ENCODE measurements at regions not wholly inside any gene's neighbourhood (a gene's known extent, or its start where the extent isn't known, plus 50 kb on each side); places are given as distances from the start of the nearest gene placed in this dataset.
"Not testable (repeated sequence)": the region's sequence is repeated elsewhere in the genome, so short reads cannot be mapped to it uniquely, and the experiment has no call there.

DNA sequence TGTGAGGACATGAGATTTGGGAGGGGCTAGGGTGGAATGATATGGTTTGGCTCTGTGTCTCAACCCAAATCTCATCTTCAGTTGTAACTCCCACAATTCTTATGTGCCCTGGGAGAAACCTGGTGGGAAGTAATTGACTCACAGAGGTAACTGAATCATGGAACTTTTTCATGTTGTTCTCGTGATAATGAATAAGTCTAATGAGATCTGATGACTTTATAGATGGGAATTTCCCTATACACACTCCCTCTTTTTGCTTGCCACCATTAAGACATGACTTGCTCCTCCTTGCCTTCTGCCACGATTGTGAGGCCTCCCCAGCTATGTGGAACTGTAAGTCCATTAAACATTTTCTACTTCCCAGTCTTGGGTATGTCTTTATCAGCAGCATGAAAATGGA, 253.2 kb upstream of the GK2 start:
- no peak overlapping the region for H3K4me3 ChIP-seq (ENCODE audit: low read depth, poor library complexity, severe bottlenecking)
- no peak for DNase-seq (ENCODE audit: low spot score in 2 of 2)
- intact Hi-C loops (cut with DNase I; ENCODE audit: low total_unique reads), result no loop called here
- TF ChIP-seq, protein P1, sequence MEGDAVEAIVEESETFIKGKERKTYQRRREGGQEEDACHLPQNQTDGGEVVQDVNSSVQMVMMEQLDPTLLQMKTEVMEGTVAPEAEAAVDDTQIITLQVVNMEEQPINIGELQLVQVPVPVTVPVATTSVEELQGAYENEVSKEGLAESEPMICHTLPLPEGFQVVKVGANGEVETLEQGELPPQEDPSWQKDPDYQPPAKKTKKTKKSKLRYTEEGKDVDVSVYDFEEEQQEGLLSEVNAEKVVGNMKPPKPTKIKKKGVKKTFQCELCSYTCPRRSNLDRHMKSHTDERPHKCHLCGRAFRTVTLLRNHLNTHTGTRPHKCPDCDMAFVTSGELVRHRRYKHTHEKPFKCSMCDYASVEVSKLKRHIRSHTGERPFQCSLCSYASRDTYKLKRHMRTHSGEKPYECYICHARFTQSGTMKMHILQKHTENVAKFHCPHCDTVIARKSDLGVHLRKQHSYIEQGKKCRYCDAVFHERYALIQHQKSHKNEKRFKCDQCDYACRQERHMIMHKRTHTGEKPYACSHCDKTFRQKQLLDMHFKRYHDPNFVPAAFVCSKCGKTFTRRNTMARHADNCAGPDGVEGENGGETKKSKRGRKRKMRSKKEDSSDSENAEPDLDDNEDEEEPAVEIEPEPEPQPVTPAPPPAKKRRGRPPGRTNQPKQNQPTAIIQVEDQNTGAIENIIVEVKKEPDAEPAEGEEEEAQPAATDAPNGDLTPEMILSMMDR (IDR thresholded peaks at IDR 0.05), result no peak
- no peak for TF ChIP-seq POLR2A (IDR thresholded peaks at IDR 0.05)
- 63 to 65% methylated on average over 2 of the region's 2 CpGs for WGBS, 2 donors

GRCh38 chr4:79659308-79659870, 251.4 kb upstream of the GK2 start:
- H3K4me3 ChIP-seq (ENCODE audit: low read depth, poor library complexity, severe bottlenecking); intact Hi-C loops (cut with DNase I; ENCODE audit: low total_unique reads); DNase-seq (ENCODE audit: low spot score in 2 of 2): not testable (repeated sequence)
- WGBS, 2 donors, result 74 to 76% methylated on average over 5 of the region's 5 CpGs

DNA sequence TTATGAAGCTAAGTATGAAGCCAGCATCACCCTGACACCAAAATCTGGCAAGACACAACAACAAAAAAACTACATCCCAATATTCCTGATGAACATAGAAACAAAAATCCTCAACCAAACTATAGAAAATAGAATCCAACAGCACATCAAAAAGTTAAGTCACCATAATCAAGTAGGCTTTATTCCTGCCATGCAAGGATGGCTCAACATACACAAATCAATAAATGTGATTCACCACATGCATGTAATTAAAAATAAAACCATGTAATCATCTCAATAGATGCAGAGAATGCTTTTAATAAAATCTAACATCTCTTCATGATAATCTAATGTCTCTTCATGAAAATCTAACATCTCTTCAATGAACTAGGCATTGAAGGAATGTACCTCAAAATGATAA, 249.4 kb upstream of the GK2 start:
- DNase-seq (ENCODE audit: low spot score in 2 of 2), result no peak
- intact Hi-C loops (cut with DNase I; ENCODE audit: low total_unique reads), result no loop called here
- TF ChIP-seq, protein P1 (IDR thresholded peaks at IDR 0.05), result no peak
- no peak for TF ChIP-seq POLR2A (IDR thresholded peaks at IDR 0.05)
- H3K4me3 ChIP-seq (ENCODE audit: low read depth, poor library complexity, severe bottlenecking), result no peak overlapping the region

DNA sequence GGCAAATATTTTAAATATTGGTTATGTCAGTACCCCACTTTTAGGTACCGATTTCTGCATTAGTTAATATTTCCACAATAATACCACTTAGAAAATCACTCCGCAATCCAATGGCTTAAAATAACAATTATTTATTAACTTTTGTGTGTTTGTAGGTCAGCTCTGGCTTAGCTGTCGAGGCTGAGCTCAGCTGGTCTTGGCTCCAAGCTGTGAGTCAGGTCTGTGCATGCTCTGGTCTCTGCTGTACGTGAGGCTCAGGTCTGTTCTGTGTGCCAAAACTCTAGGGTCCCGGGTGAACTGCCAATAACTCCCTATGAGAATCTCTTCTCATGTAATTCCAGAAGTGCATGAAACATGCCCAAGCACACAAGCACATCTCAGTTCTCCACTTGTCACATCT, 245.8 kb upstream of the GK2 start:
- no peak for TF ChIP-seq POLR2A (IDR thresholded peaks at IDR 0.05)
- TF ChIP-seq, protein P1 (IDR thresholded peaks at IDR 0.05), result no peak
- intact Hi-C loops (cut with DNase I; ENCODE audit: low total_unique reads), result no loop called here
- H3K4me3 ChIP-seq (ENCODE audit: low read depth, poor library complexity, severe bottlenecking), result no peak overlapping the region
- no peak for DNase-seq (ENCODE audit: low spot score in 2 of 2)
- WGBS, 2 donors, result 48 to 50% methylated on average over 5 of the region's 5 CpGs

GRCh38 chr4:79652738-79653137, 244.7 kb upstream of the GK2 start:
- no peak for DNase-seq (ENCODE audit: low spot score in 2 of 2)
- no peak overlapping the region for H3K4me3 ChIP-seq (ENCODE audit: low read depth, poor library complexity, severe bottlenecking)
- intact Hi-C loops (cut with DNase I; ENCODE audit: low total_unique reads), result no loop called here
- no peak for TF ChIP-seq POLR2A (IDR thresholded peaks at IDR 0.05)
- TF ChIP-seq, protein P1 (IDR thresholded peaks at IDR 0.05), result no peak

DNA sequence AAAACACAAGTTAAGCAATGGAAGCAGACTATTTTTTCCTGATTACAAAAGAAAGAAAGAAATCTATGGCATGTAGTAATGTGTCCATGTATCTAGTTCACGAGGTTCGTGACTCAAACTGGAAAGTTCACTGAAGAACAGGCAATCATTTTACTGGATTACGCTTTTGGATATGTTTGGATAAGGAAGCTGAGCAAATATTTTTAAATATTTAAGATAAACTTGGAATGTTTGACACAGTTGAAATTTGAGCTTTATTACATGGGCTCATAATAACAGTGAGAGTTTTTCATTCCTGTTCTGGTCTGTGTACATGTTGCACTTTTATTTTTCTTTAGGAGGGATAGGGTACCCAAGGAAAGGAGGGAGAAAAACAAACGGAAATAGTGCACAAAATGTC, 244.2 kb upstream of the GK2 start:
- TF ChIP-seq POLR2A (IDR thresholded peaks at IDR 0.05), result no peak
- TF ChIP-seq, protein P1 (IDR thresholded peaks at IDR 0.05), result no peak
- intact Hi-C loops (cut with DNase I; ENCODE audit: low total_unique reads), result no loop called here
- H3K4me3 ChIP-seq (ENCODE audit: low read depth, poor library complexity, severe bottlenecking), result no peak overlapping the region
- DNase-seq (ENCODE audit: low spot score in 2 of 2), result no peak
- WGBS, 2 donors, result 44 to 63% methylated on average over 4 of the region's 4 CpGs
